Epithelial cell of proximal tubule (primary cell): ENCODE measurements at regions not wholly inside any gene's neighbourhood (a gene's known extent, or its start where the extent isn't known, plus 50 kb on each side); places are given as distances from the start of the nearest gene placed in this dataset.

Experiments
- DNase-seq: peaks from one replicate; pipeline ENCODE4 v3.0.0-alpha.2; 2011; ENCODE audit warnings: low read depth
- H3K4me3 ChIP-seq: 2 replicates; pipeline ENCODE4 v1.5.1; 2011; ENCODE audit warnings: low read depth, mild to moderate bottlenecking, low read length
- CTCF ChIP-seq: conservative IDR thresholded peaks from 2 replicates; pipeline ENCODE4 v1.5.1; 2012; ENCODE audit warnings: low read depth, mild to moderate bottlenecking, low read length

- H3K4me3 ChIP-seq = no peak overlapping the region
- DNase-seq = no peak
- TF ChIP-seq CTCF = no peak
These were observed 451.5 kb downstream of the EPM2A start for GRCh38 chr6:145283856-145284255.

DNA sequence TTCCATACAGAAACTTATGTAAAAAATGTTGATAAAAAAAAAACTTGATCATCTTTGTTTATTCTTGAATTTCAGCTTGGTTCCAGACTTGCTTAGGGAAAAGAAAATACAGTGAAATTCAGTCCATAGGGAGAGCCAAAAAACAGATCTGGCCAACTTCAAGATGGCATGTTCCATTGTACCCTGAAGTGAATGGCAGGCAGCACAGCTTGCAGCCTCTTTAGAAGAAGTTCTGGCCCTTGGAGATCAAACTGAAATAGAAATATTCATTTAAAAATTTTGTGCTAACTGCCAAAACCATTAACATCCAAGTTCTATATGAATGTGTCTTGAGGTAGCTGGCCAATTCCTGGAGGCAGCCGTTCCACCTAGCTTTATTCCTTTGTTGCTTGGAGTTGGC, 448.4 kb downstream of the EPM2A start:
- no peak overlapping the region for H3K4me3 ChIP-seq
- TF ChIP-seq CTCF = no peak
- no peak for DNase-seq

- DNase-seq = no peak
- no peak for TF ChIP-seq CTCF
- no peak overlapping the region for H3K4me3 ChIP-seq
These were observed 445.7 kb downstream of the EPM2A start for GRCh38 chr6:145289573-145289972.

DNA sequence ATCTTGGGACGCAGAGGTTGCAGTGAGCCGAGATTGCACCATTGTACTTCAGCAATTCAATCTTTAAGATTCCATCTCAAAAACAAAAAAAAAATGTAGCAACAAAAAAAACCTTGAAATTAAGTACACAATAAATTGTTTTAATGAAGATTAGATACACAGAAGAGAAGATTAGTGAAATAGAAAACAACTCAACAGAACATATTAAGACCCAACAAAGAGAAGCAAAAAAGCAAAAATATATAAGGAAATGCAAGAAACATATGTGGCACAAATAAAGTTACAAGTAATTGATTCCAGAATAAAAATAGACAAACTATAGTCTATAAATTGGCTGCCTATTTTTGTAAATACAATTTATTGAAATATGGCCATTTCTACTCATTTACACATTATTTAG, 445.2 kb downstream of the EPM2A start:
- H3K4me3 ChIP-seq = no peak overlapping the region
- no peak for DNase-seq
- TF ChIP-seq CTCF = no peak

GRCh38 chr6:145292066-145292465, 443.3 kb downstream of the EPM2A start:
- DNase-seq = no peak
- no peak overlapping the region for H3K4me3 ChIP-seq
- TF ChIP-seq CTCF = no peak

GRCh38 chr6:145294942-145295341, 440.4 kb downstream of the EPM2A start:
- H3K4me3 ChIP-seq = no peak overlapping the region
- no peak for DNase-seq
- TF ChIP-seq CTCF = no peak

DNA sequence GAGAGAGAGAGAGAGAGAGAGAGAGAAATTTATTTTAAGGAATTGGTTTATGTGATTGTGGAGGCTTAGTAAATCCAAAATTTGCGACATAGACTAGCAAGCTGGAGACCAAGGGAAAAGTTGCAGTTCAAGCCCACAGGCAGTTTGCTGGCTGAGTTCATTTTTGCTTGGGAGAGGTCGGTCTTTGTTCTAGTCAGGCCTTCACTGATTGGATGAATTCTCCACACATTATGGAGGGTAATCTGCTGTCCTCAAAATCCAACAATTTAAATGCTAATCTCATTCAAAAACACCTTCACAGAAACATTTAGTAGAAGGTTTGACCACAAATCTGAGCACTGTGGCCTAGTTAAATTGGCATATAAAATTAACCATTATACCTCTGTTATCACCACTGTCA, 439.6 kb downstream of the EPM2A start:
- DNase-seq = no peak
- TF ChIP-seq CTCF = no peak
- no peak overlapping the region for H3K4me3 ChIP-seq
